RCC 7860 (cell line): ENCODE measurements at regions not wholly inside any gene's neighbourhood (a gene's known extent, or its start where the extent isn't known, plus 50 kb on each side); places are given as distances from the start of the nearest gene placed in this dataset.
"Not testable (repeated sequence)": the region's sequence is repeated elsewhere in the genome, so short reads cannot be mapped to it uniquely, and the experiment has no call there.

ENCODE experiments used
- DNase-seq: peaks from one replicate; pipeline ENCODE4 v3.0.0-alpha.2; 2015; ENCODE audit warnings: low spot score
- FAIRE-seq: peaks from 2 replicates; lab custom pipeline; 2012; peaks lifted over from hg19 to GRCh38; lab: Jason Lieb, UNC

DNA sequence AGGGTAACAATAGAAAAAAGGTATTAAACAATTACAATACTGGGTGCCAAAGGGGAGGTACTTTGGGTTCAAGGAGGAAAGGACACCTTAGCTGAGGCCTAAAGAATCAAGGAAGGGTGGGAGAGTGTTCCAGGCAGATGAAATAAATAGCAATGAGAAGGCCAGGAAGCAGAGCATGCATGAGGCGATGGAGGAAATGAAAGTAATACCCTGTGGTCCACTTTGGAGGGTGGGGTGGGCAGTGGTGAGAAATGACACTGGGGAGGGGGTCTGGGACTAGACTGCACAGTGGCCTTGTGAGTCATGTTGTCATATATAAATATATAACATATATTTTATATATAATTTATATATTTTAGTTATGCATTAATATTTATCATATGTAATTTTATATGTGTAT is 55.9 kb downstream of the BHLHE40 start:
- FAIRE-seq (no peak), DNase-seq (no peak)

GRCh38 chr3:5035692-5036391 is 56.6 kb downstream of the BHLHE40 start:
- DNase-seq (peak; percentile 5), FAIRE-seq (no peak)

DNA sequence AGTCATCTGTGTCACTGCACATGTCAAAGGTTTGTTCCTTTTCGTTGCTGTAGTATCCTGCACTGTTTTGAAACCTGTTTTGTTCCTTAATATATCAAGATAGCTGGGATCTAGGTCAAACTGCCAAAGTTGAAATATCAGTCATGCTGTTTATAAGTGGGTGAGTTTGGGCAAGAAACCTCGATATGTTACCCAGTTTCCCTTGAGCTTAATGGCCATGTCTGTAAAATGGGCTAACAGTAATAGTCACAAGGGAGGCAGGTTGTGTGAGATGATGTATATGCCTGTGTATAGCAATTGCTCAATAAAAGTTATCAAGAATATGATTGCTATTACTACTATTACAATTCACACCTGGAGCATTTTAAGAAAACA is 57.1 kb downstream of the BHLHE40 start:
- DNase-seq (no peak), FAIRE-seq (no peak)

GRCh38 chr3:5036858-5037257 is 57.6 kb downstream of the BHLHE40 start:
- no peak for FAIRE-seq
- peak; percentile 47 for DNase-seq

DNA sequence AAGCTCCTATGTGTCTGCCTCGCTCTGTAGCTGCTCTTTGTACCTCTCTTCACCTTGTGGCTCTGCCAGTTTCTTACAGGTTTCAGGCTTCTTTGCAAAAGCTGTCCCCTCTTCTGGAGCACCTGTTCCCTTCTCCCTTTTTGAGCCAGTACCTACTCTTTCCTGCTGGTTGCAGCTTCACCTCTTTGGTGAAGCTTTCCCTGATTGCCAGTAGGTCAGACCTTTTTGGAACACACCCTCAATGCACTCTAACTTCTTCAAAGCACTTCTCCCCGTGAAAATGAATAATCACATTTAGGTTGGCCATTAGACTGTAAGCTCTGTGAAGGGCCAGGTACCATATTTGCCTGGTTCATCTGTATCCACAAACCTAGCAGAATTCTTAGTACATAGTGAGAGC is 60.3 kb downstream of the BHLHE40 start:
- FAIRE-seq = no peak
- DNase-seq = no peak

DNA sequence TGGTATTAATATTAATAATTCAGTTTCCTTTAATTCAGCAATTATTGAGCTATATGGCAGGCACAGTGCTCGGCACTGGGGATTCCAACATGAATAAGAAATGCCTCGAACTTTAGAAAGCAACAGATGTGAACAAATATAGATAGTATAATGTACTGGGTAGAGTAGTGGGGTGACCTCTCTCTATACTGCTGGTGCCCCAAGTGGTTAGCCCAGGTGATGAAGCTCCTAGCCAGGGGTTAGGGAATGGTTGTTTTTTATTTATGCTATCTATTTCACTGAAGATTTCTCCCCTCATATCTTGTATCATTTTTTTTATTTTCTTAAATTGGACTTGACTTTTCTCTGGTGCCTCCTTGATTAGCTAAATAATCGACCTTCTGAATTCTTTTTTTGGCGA is 62.1 kb downstream of the BHLHE40 start:
- DNase-seq = no peak
- no peak for FAIRE-seq

GRCh38 chr3:5045961-5046360 is 66.7 kb downstream of the BHLHE40 start:
- FAIRE-seq (no peak), DNase-seq (no peak)

DNA sequence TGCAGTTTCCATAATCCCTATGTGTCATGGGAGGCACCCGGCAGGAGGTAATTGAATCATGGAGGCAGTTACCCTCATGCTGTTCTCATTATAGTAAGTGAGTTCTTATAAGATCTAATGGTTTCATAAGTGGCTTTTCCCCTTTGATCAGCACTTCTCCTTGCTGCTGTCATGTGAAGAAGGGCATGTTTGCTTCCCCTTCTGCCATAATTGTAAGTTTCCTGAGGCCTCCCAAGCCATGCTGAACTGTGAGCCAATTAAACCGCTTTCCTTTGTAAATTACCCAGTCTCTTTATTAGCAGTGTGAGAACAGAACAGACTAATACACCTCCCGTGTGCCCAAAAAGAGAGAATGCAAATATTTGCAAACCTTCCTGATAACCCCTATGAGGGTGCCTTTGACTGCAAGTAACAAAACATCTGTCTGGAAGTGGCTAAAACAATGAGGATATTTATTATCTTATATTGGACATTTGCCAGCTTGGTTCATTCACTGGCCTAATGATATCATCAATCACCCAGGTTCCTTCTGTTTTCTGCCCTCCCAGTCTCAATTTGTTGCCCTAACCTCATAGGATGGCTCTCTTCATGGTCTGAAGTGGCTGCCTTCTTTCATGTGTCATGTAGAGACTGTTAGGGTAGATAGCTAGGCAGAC is 68.7 kb downstream of the BHLHE40 start:
- DNase-seq = no peak

GRCh38 chr3:5051772-5052171 is 70.3 kb upstream of the ARL8B start:
- FAIRE-seq (no peak), DNase-seq (no peak)

More for the DNA sequence above, 68.7 kb downstream of the BHLHE40 start:
- FAIRE-seq = no peak

- FAIRE-seq (no peak), DNase-seq (no peak)
Observed at GRCh38 chr3:5052247-5052646, 69.8 kb upstream of the ARL8B start.

DNA sequence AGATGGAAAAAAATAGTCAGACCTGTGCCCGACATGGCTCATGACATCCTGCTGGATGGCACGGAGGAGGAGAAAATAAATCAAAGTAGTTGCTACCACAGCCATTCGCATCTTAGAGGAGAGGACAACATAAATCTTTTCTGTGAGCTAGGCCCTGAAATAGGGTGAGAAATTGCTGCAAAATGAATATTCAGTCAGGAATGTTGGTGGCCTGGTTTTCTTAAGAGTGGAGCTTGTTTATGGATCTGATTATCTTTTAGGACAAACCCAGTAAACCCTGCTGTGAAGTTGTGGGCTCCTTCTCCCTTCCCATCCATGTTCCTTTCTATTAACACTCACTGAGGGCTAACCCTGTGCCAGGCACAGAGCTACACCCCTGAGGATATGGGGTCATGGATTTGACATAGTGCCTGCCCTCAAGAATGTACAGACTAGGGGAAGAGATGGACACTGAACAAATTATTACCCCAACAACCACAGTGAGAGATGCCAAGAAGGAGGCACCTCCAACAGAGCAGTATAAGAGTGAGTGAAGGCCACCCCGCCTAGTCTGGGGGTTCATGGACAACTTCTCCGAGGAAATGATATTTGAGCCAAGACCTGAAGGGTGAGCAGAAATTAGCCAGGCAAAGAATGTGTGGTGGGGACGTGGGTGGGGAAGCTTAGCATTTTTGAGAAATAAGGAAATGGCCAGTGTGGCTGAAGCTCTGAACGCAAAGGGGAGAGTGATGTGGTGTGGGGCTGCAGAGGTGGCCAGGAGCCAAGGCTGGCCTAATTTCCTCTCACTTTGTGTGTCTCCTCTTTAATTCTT is 68.9 kb upstream of the ARL8B start:
- DNase-seq = no peak

DNA sequence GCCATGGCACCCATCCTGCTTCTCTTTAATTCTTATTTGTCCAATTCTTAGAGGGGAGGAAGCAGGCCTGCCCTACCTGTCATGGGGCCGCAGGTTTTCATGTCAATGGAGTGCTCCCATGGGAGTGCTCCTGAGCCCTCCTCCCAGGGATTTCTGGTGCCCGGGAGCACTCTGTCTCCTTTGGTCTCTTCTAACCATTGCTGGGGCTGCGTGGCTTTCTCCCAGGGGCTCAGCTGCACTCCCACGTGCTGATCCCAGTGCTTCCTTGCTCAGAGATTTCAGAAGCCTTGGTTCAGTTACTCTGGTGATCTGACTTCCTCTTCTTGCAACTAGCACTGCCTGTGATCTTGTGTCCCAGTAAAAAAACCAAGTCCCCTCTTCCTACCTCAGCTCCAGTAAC is 68.0 kb upstream of the ARL8B start:
- no peak for FAIRE-seq
- DNase-seq = no peak

More for the DNA sequence above, 68.9 kb upstream of the ARL8B start:
- FAIRE-seq = no peak

GRCh38 chr3:5054579-5054978 is 67.5 kb upstream of the ARL8B start:
- FAIRE-seq, DNase-seq: not testable (repeated sequence)

DNA sequence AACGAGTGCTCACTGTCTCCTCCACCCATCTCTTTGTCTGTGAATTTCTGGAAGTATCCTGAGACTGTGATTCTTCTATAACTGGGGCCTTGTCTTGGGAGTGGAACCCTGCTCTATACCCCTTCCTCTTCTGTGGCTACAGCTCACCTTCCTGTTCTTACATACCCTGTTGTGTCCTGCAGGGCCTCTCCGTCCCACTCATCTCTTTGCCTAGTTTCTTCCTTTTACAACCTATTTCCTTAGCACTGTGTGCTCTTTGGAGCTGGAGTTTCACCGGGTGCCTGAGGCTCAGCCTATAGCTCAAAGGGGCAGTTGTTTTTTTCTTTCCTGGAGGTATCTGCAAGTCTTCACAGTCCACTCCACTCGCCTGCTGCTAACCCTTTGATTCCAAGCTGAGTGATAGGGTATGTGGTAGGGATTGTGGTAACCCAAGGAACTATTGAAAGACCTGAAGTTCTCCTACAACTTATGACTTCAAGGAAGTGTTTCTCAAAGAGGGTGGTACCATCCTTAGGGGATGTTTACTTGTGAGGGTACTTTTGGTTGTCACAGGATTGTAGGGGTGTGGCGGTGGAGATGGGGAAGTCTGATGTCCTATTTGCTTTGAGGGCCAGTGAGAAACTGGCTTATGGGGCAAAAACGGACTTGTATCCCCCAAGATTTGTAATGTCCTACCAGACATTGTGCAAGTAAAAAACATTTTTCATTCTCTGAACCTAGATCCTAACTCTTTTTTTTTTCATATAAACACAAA is 66.6 kb upstream of the ARL8B start:
- no peak for DNase-seq
- no peak for FAIRE-seq

DNA sequence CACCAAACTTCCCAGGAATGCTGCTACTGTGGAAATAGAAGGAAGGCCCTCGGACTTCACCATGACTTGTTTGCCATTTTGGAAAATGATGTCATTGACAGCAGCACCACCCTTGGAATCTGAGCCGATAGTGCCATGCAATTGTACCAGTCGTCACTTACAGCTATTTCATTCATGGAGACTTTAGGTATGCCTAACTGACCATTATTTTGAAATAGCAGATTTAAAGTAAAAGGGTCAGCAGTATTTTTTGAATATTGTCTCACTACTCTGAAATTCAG is 66.0 kb upstream of the ARL8B start:
- no peak for DNase-seq

DNA sequence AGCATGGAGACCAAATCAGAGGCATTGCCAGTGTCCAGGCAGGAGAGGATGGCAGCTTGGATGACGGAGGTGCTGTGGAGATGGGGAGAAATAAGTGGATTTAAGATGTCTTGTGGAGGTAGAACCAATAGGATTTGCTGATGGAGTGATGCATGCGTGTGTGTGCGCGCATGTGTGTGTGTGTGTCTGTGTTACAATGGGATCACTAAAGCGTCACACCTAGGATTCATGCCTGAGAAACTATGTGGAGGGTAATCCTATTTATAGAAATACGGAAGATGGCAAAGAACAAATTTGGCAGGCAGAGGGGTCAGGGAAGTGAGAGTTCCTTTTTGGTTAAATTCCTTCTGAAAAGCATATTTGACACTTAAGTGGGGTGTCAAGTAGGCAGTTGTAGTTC is 64.8 kb upstream of the ARL8B start:
- no peak for DNase-seq
- no peak for FAIRE-seq

More for the DNA sequence above, 66.0 kb upstream of the ARL8B start:
- no peak for FAIRE-seq

DNA sequence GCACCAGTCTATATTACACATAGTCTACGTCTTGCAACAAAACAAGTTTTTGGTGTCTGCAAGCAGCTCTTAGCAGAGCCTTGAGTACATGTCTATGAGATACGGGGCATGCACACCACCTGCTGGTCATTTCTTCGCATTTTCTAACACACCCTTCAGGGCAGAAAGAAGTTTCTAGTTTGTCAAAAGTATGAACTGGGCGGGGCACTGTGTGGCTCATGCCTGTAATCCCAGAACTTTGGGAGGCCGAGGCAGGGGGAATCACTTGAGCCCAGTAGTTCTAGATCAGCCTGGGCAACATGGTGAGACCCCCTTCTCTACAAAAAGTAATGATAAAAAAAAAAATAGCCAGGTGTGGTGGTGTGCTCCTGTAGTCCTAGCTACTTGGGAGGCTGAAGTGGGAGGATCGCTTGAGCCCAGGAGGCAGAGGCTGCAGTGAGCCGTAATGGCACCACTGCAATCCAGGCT is 64.2 kb upstream of the ARL8B start:
- FAIRE-seq (no peak), DNase-seq (peak; percentile 68)

DNA sequence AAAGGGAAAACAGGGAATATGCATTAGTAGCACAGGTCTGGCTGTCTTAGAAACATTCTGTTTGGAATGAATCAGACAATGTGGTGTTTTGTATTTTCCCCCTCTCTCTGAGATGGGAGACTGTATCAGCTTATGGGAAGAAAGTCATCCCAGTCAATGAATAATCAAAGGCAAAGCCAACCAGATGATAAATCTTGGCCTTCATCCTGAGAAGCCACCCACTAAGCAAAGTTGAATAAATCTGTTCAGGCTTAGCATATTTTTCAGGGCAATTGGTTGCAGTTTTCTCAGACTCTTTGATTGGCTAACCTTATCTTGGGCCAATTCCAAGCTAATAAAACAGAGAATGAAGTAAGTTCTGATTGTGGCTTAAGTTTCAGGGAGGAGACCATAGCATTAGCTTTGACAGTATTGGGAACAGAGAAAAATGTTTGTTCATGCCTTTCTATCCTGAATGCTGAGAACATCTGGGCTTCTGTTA is 63.6 kb upstream of the ARL8B start:
- FAIRE-seq (peak; percentile 60), DNase-seq (peak; percentile 32)

- DNase-seq (no peak), FAIRE-seq (no peak)
Observed at GRCh38 chr3:5059782-5060181, 62.3 kb upstream of the ARL8B start.

- DNase-seq = no peak
- no peak for FAIRE-seq
Observed at GRCh38 chr3:5061218-5061569, 60.9 kb upstream of the ARL8B start.

GRCh38 chr3:5063724-5064123 is 58.4 kb upstream of the ARL8B start:
- no peak for FAIRE-seq
- DNase-seq = no peak
